ENCODE measurements at regions not wholly inside any gene's neighbourhood (a gene's known extent, or its start where the extent isn't known, plus 50 kb on each side); places are given as distances from the start of the nearest gene placed in this dataset.

DNA sequence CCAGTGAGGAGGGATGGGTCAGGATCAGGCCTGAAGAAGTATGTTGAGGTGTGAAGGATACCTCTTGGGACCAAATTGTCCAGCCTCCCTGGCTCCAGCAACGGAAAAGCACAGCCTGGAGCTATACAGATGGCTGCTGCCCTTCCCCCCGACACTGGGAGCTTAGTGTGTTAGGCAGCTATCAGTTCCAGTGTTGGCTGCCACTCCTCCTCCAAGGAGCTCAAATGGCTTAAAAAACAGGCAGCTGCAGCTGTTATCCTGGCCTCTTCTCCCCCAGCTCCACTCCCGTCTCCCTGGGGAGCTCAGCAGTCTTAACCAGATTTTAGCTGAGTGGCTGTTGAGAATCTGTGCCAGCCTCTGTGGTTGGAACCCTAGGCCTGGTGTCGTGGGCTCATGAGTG, 225.0 kb downstream of the JRKL start:
- TF ChIP-seq, protein P1, sequence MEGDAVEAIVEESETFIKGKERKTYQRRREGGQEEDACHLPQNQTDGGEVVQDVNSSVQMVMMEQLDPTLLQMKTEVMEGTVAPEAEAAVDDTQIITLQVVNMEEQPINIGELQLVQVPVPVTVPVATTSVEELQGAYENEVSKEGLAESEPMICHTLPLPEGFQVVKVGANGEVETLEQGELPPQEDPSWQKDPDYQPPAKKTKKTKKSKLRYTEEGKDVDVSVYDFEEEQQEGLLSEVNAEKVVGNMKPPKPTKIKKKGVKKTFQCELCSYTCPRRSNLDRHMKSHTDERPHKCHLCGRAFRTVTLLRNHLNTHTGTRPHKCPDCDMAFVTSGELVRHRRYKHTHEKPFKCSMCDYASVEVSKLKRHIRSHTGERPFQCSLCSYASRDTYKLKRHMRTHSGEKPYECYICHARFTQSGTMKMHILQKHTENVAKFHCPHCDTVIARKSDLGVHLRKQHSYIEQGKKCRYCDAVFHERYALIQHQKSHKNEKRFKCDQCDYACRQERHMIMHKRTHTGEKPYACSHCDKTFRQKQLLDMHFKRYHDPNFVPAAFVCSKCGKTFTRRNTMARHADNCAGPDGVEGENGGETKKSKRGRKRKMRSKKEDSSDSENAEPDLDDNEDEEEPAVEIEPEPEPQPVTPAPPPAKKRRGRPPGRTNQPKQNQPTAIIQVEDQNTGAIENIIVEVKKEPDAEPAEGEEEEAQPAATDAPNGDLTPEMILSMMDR (conservative IDR thresholded peaks at IDR 0.05; ENCODE audit: low read depth, low read length), result no peak
- no peak for TF ChIP-seq EZH2 (IDR thresholded peaks at IDR 0.05; ENCODE audit: borderline replicate concordance, low read depth, low read length, poor library complexity, severe bottlenecking)

Measured in A673 (cell line).